DOHH2 (cell line): ENCODE measurements at regions not wholly inside any gene's neighbourhood (a gene's known extent, or its start where the extent isn't known, plus 50 kb on each side); places are given as distances from the start of the nearest gene placed in this dataset.
"Not testable (repeated sequence)": the region's sequence is repeated elsewhere in the genome, so short reads cannot be mapped to it uniquely, and the experiment has no call there.

Source experiments
- H3F3A ChIP-seq: fragments of 200-600 bp; sonication (generic), shearing (Covaris generic); 2 replicates; pipeline ENCODE4 v1.6.0; 2016; ENCODE audit warnings: antibody characterized with exemption, mild to moderate bottlenecking; ENCODE audit not compliant: control insufficient read depth, insufficient read depth
- H3K27ac ChIP-seq: fragments of 200-600 bp; sonication (generic); 2 replicates; pipeline ENCODE4 v1.5.1; 2014; ENCODE audit warnings: low read depth, mild to moderate bottlenecking, low read length, moderate library complexity
- H3K27me3 ChIP-seq: fragments of 200-600 bp; sonication (generic); 2 replicates; pipeline ENCODE4 v1.6.1; 2014; ENCODE audit warnings: mild to moderate bottlenecking, low read length, mixed read lengths; ENCODE audit not compliant: control insufficient read depth
- H3K36me3 ChIP-seq: fragments of 200-600 bp; sonication (generic); 2 replicates; pipeline ENCODE4 v1.6.1; 2014; ENCODE audit warnings: mild to moderate bottlenecking, low read length, moderate library complexity, mixed read lengths; ENCODE audit not compliant: control insufficient read depth
- H3K4me1 ChIP-seq: fragments of 200-600 bp; sonication (generic); 2 replicates; pipeline ENCODE4 v1.6.1; 2014; ENCODE audit warnings: mild to moderate bottlenecking, low read length, mixed read lengths; ENCODE audit not compliant: control insufficient read depth
- H3K4me2 ChIP-seq: fragments of 200-600 bp; sonication (generic); 2 replicates; pipeline ENCODE4 v1.6.0; 2014; ENCODE audit warnings: mild to moderate bottlenecking, low read length, moderate library complexity
- H3K4me3 ChIP-seq: fragments of 200-600 bp; sonication (generic); 2 replicates; pipeline ENCODE4 v1.5.1; 2014; ENCODE audit warnings: mild to moderate bottlenecking, low read length, mixed read lengths
- H3K79me2 ChIP-seq: fragments of 200-600 bp; sonication (generic); 2 replicates; pipeline ENCODE4 v1.6.1; 2014; ENCODE audit warnings: mild to moderate bottlenecking, low read length, mixed read lengths; ENCODE audit not compliant: control insufficient read depth
- H3K9me2 ChIP-seq: fragments of 200-600 bp; sonication (generic); replicated peaks from 2 replicates; pipeline ENCODE4 v1.6.1; 2014; ENCODE audit warnings: mild to moderate bottlenecking, low read length, mixed read lengths; ENCODE audit not compliant: control insufficient read depth
- H3K9me3 ChIP-seq: fragments of 200-600 bp; sonication (generic); 2 replicates; pipeline ENCODE4 v1.6.1; 2014; ENCODE audit warnings: antibody characterized with exemption, low read length, mixed read lengths; ENCODE audit not compliant: control insufficient read depth, insufficient read depth
- H4K20me1 ChIP-seq: fragments of 200-600 bp; sonication (generic); 2 replicates; pipeline ENCODE4 v1.6.0; 2014; ENCODE audit warnings: low read depth, mild to moderate bottlenecking, antibody characterized with exemption, low read length, moderate library complexity; ENCODE audit not compliant: control insufficient read depth, insufficient read depth
- CTCF ChIP-seq: fragments of 200-600 bp; sonication (generic); IDR thresholded peaks from one replicate; pipeline ENCODE4 v1.5.1; 2014; ENCODE audit warnings: antibody characterized with exemption, mild to moderate bottlenecking, low read depth, low read length; ENCODE audit not compliant: poor library complexity, severe bottlenecking
- EZH2phosphoT487 ChIP-seq: fragments of 200-600 bp; sonication (generic); IDR thresholded peaks from 2 replicates; pipeline ENCODE4 v1.6.1; 2017; ENCODE audit warnings: borderline replicate concordance, mild to moderate bottlenecking, antibody characterized with exemption, low read length, moderate library complexity, mixed read lengths

- no peaks in the 10 kb centered on the region for H3K36me3 ChIP-seq
- H4K20me1 ChIP-seq, result no peaks in the 10 kb centered on the region
- H3K9me3 ChIP-seq, result peaks cover 6% of the 10 kb centered on the region; the same call in 1 of the 2 replicates
- H3K4me1 ChIP-seq, result no peaks in the 10 kb centered on the region
- H3K27ac ChIP-seq, result no peak overlapping the region
- H3K9me2 ChIP-seq, result no peaks in the 10 kb centered on the region
- peaks cover 3% of the 10 kb centered on the region; the same call in 1 of the 2 replicates for H3K27me3 ChIP-seq
- no peak overlapping the region for H3K4me3 ChIP-seq
- no peaks in the 10 kb centered on the region for H3K79me2 ChIP-seq
- no peak overlapping the region for H3K4me2 ChIP-seq
- H3F3A ChIP-seq, result no peaks in the 10 kb centered on the region
- TF ChIP-seq EZH2phosphoT487 (no peak), CTCF (no peak)
Measured at GRCh38 chr9:100652850-100653249, 75.0 kb downstream of the CAVIN4 start.

- Histone ChIP-seq H3K4me3 (no peak overlapping the region), H3K36me3 (no peaks in the 10 kb centered on the region), H3K9me3 (peaks cover 6% of the 10 kb centered on the region; the same call in 1 of the 2 replicates), H3K4me1 (no peaks in the 10 kb centered on the region), H3K9me2 (no peaks in the 10 kb centered on the region), H3K79me2 (no peaks in the 10 kb centered on the region), H3K4me2 (no peak overlapping the region), H4K20me1 (no peaks in the 10 kb centered on the region), H3K27me3 (peaks cover 3% of the 10 kb centered on the region; the same call in 1 of the 2 replicates), H3F3A (no peaks in the 10 kb centered on the region), H3K27ac (no peak overlapping the region)
- TF ChIP-seq EZH2phosphoT487 (no peak), CTCF (no peak)
Measured at GRCh38 chr9:100653643-100654334, 75.9 kb downstream of the CAVIN4 start.

- H3K36me3 ChIP-seq, H3K4me3 ChIP-seq, H3K9me3 ChIP-seq, H4K20me1 ChIP-seq, H3K27me3 ChIP-seq, H3K79me2 ChIP-seq, H3K9me2 ChIP-seq, H3K4me2 ChIP-seq, H3K4me1 ChIP-seq, H3F3A ChIP-seq, H3K27ac ChIP-seq: not testable (repeated sequence)
Measured at GRCh38 chr9:100656851-100657250, 79.0 kb downstream of the CAVIN4 start.

- Histone ChIP-seq H3K4me3 (no peak overlapping the region), H3F3A (no peaks in the 10 kb centered on the region), H3K27ac (no peak overlapping the region), H3K79me2 (no peaks in the 10 kb centered on the region), H3K4me1 (no peaks in the 10 kb centered on the region), H3K4me2 (no peak overlapping the region), H3K9me2 (no peaks in the 10 kb centered on the region), H3K9me3 (no peaks in the 10 kb centered on the region), H4K20me1 (no peaks in the 10 kb centered on the region), H3K27me3 (no peaks in the 10 kb centered on the region), H3K36me3 (no peaks in the 10 kb centered on the region)
- TF ChIP-seq CTCF (no peak), EZH2phosphoT487 (no peak)
Measured at GRCh38 chr9:100661668-100662067, 83.8 kb downstream of the CAVIN4 start.
